ENCODE measurements at regions not wholly inside any gene's neighbourhood (a gene's known extent, or its start where the extent isn't known, plus 50 kb on each side); places are given as distances from the start of the nearest gene placed in this dataset.
A peak's percentile ranks its signal among the peaks of the same experiment; 100 is the strongest.
"Not testable (repeated sequence)": the region's sequence is repeated elsewhere in the genome, so short reads cannot be mapped to it uniquely, and the experiment has no call there.

GRCh38 chr4:27930291-27930690, 1069.7 kb downstream of the STIM2 start:
- Histone ChIP-seq H3K27ac (no peak overlapping the region), H3K27me3 (no peaks in the 10 kb centered on the region), H3K4me1 (0 out of 2 replicates have a peak, but pooled peaks cover 2% of the 10 kb centered on the region), H3K9me3 (replicated peaks) (no peaks in the 10 kb centered on the region), H3K36me3 (no peaks in the 10 kb centered on the region), H3K4me3 (no peak overlapping the region)
- no peak for DNase-seq

GRCh38 chr4:27930976-27931375, 1070.3 kb downstream of the STIM2 start:
- Histone ChIP-seq H3K27ac (no peak overlapping the region), H3K9me3 (replicated peaks) (no peaks in the 10 kb centered on the region), H3K4me3 (no peak overlapping the region), H3K4me1 (0 out of 2 replicates have a peak, but pooled peaks cover 2% of the 10 kb centered on the region), H3K27me3 (no peaks in the 10 kb centered on the region), H3K36me3 (no peaks in the 10 kb centered on the region)
- DNase-seq: peak in 1 of 2 experiments; percentile 7

GRCh38 chr4:27931584-27931983, 1070.9 kb downstream of the STIM2 start:
- no peaks in the 10 kb centered on the region for H3K36me3 ChIP-seq
- H3K27me3 ChIP-seq: no peaks in the 10 kb centered on the region
- H3K9me3 ChIP-seq (replicated peaks): no peaks in the 10 kb centered on the region
- DNase-seq: no peak
- 0 out of 2 replicates have a peak, but pooled peaks cover 2% of the 10 kb centered on the region for H3K4me1 ChIP-seq
- H3K4me3 ChIP-seq: no peak overlapping the region
- H3K27ac ChIP-seq: no peak overlapping the region

GRCh38 chr4:27934871-27935270, 1074.2 kb downstream of the STIM2 start:
- Histone ChIP-seq H3K27me3 (no peaks in the 10 kb centered on the region), H3K9me3 (replicated peaks) (no peaks in the 10 kb centered on the region), H3K4me3 (no peak overlapping the region), H3K36me3 (no peaks in the 10 kb centered on the region), H3K27ac (no peak overlapping the region), H3K4me1 (0 out of 2 replicates have a peak, but pooled peaks cover 2% of the 10 kb centered on the region)
- DNase-seq: no peak

- DNase-seq: no peak
- H3K4me1 ChIP-seq: no peaks in the 10 kb centered on the region
- H3K27ac ChIP-seq: no peak overlapping the region
- H3K4me3 ChIP-seq: no peak overlapping the region
- no peaks in the 10 kb centered on the region for H3K36me3 ChIP-seq
- H3K27me3 ChIP-seq: no peaks in the 10 kb centered on the region
- H3K9me3 ChIP-seq (replicated peaks): no peaks in the 10 kb centered on the region
Measured at GRCh38 chr4:27946799-27947198, 1086.2 kb downstream of the STIM2 start.

- no peaks in the 10 kb centered on the region for H3K9me3 ChIP-seq (replicated peaks)
- H3K27me3 ChIP-seq: no peaks in the 10 kb centered on the region
- no peaks in the 10 kb centered on the region for H3K4me1 ChIP-seq
- DNase-seq: no peak
- no peak overlapping the region for H3K27ac ChIP-seq
- no peaks in the 10 kb centered on the region for H3K36me3 ChIP-seq
- H3K4me3 ChIP-seq: no peak overlapping the region
Measured at GRCh38 chr4:27947302-27947701, 1086.7 kb downstream of the STIM2 start.

GRCh38 chr4:27964095-27964494, 1103.5 kb downstream of the STIM2 start:
- DNase-seq: no peak
- Histone ChIP-seq H3K9me3 (replicated peaks) (no peaks in the 10 kb centered on the region), H3K27me3 (no peaks in the 10 kb centered on the region), H3K4me1 (no peaks in the 10 kb centered on the region), H3K27ac (no peak overlapping the region), H3K36me3 (no peaks in the 10 kb centered on the region), H3K4me3 (no peak overlapping the region)

DNA sequence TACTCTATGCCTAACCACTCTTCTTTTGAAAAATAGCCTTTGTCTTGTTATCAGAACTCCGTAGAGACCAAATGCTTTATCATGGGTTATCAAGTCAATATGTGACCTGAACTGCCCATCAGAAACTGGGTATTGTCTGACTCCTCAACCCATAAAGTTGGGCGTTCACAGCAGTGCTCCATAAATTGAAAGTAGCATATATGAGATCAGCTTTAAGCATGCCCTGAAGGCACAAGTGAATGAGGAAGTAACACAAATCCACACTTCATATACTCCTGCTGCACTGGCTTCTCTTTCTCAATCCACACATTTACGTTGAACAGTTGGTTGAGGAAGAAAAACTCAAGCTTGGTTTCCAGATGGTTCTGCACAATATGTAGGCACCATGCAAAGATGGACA, 1106.0 kb downstream of the STIM2 start:
- no peak for DNase-seq
- H3K9me3 ChIP-seq (replicated peaks): no peaks in the 10 kb centered on the region
- H3K27me3 ChIP-seq: no peaks in the 10 kb centered on the region
- no peaks in the 10 kb centered on the region for H3K4me1 ChIP-seq
- no peak overlapping the region for H3K27ac ChIP-seq
- no peaks in the 10 kb centered on the region for H3K36me3 ChIP-seq
- no peak overlapping the region for H3K4me3 ChIP-seq

GRCh38 chr4:27973056-27973455, 1112.4 kb downstream of the STIM2 start:
- Histone ChIP-seq H3K27me3 (no peaks in the 10 kb centered on the region), H3K4me1 (no peaks in the 10 kb centered on the region), H3K9me3 (replicated peaks) (no peaks in the 10 kb centered on the region), H3K27ac (no peak overlapping the region), H3K36me3 (no peaks in the 10 kb centered on the region), H3K4me3 (no peak overlapping the region)
- peak; percentile 8 to 30 for DNase-seq

DNA sequence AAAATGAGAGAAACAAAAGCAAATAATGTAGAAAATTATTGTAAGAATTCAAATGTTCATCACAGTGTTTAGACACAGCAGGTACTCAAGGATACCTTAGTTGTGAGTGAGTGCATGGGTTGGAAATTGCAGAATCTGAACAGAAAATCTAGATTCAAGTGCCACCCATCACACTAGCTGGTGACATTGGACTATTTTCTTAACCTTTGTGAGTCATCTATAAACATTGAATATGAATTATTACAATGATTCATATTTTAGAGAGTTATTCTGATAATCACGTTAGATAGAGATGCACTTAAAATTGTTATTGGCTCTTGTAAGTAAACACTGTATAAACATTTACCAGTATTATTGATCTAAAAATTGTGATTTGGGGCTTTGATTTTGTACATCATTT, 1113.1 kb downstream of the STIM2 start:
- H3K9me3 ChIP-seq (replicated peaks): no peaks in the 10 kb centered on the region
- no peaks in the 10 kb centered on the region for H3K4me1 ChIP-seq
- no peak overlapping the region for H3K4me3 ChIP-seq
- no peak overlapping the region for H3K27ac ChIP-seq
- DNase-seq: no peak
- H3K36me3 ChIP-seq: no peaks in the 10 kb centered on the region
- no peaks in the 10 kb centered on the region for H3K27me3 ChIP-seq

DNA sequence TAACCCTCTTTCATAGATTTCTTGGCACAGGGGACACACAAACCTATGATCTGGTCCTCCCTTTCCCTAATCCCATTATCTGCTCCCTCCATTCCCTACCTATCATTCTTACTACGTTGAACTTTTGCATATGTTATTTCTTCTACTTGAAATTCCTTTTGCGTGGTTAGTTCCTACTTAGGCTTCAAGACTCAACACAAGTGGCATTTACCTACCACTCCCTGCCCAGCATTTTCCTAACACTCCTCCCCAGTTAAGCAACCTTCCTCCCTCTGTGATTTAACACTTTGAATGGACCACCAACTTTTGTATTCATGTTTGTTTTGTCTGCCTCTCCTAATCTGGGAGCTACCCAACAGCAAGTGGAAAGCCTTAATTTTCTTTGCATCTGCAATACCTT, 1113.7 kb downstream of the STIM2 start:
- Histone ChIP-seq H3K36me3 (no peaks in the 10 kb centered on the region), H3K4me1 (no peaks in the 10 kb centered on the region), H3K4me3 (no peak overlapping the region), H3K27me3 (no peaks in the 10 kb centered on the region), H3K9me3 (replicated peaks) (no peaks in the 10 kb centered on the region), H3K27ac (no peak overlapping the region)
- no peak for DNase-seq

GRCh38 chr4:27974881-27975280, 1114.2 kb downstream of the STIM2 start:
- H3K36me3 ChIP-seq; H3K4me3 ChIP-seq; H3K27ac ChIP-seq; H3K9me3 ChIP-seq (replicated peaks); H3K4me1 ChIP-seq; H3K27me3 ChIP-seq; DNase-seq: not testable (repeated sequence)

GRCh38 chr4:27978427-27979109, 1117.9 kb downstream of the STIM2 start:
- not testable (repeated sequence) for H3K27me3 ChIP-seq; DNase-seq; H3K4me1 ChIP-seq; H3K4me3 ChIP-seq; H3K9me3 ChIP-seq (replicated peaks); H3K27ac ChIP-seq; H3K36me3 ChIP-seq

- Histone ChIP-seq H3K4me3 (no peak overlapping the region), H3K4me1 (no peaks in the 10 kb centered on the region), H3K27me3 (no peaks in the 10 kb centered on the region), H3K9me3 (replicated peaks) (no peaks in the 10 kb centered on the region), H3K36me3 (no peaks in the 10 kb centered on the region), H3K27ac (no peak overlapping the region)
- DNase-seq: no peak
Measured at GRCh38 chr4:27985522-27985921, 1124.9 kb downstream of the STIM2 start.

- H3K4me3 ChIP-seq: no peak overlapping the region
- DNase-seq: peak; percentile 15 to 72
- H3K27ac ChIP-seq: no peak overlapping the region
- no peaks in the 10 kb centered on the region for H3K4me1 ChIP-seq
- no peaks in the 10 kb centered on the region for H3K9me3 ChIP-seq (replicated peaks)
- no peaks in the 10 kb centered on the region for H3K36me3 ChIP-seq
- H3K27me3 ChIP-seq: no peaks in the 10 kb centered on the region
Measured at GRCh38 chr4:27986476-27986875, 1125.8 kb downstream of the STIM2 start.

DNA sequence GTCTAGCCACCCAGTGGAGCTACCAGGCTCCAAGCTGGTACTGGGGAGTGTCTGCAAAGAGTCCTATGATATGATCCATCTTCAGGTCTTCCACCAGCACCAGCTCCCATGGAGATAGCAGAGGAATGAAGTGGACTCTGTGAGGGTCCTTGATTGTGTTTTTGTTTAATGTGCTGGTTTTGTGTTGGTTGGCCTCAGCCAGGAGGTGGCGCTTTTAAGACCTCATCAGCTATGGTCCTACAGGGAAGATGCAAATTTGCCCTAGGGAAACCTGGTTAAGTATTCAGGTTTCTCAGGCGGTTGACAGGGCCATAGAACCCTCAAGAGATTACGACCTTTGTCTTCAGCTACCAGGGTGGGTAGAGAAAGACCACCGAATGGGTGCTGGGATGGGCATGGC, 1141.1 kb downstream of the STIM2 start:
- Histone ChIP-seq H3K4me3 (no peak overlapping the region), H3K9me3 (replicated peaks) (no peaks in the 10 kb centered on the region), H3K4me1 (no peaks in the 10 kb centered on the region), H3K27ac (no peak overlapping the region), H3K27me3 (no peaks in the 10 kb centered on the region), H3K36me3 (no peaks in the 10 kb centered on the region)
- DNase-seq: peak in 1 of 2 experiments; percentile 22

All from SJCRH30 (cell line).